Activated T-cell treated with anti-CD3 and anti-CD28 coated beads, Interleukin-2, amount 50 U/mL, for 72 hours (primary cell): ENCODE measurements at regions not wholly inside any gene's neighbourhood (a gene's known extent, or its start where the extent isn't known, plus 50 kb on each side); places are given as distances from the start of the nearest gene placed in this dataset.
"Not testable (repeated sequence)": the region's sequence is repeated elsewhere in the genome, so short reads cannot be mapped to it uniquely, and the experiment has no call there.

Experiments
- ATAC-seq, 2 donors: fragments of 150-1000 bp; cut with Tn5 transposase; replicated peaks in 1 of 2; 2 replicates each; pipeline ENCODE4 v1.10.0; 2021; ENCODE audit warnings: moderate library complexity in 2 of 2, mild to moderate bottlenecking in 1 of 2
- DNase-seq, 2 donors: peaks; one replicate each; pipeline ENCODE4 v3.0.0; 2021 to 2022; ENCODE audit warnings: mixed read lengths in 1 of 2
- H3K27ac Mint-ChIP-seq: one replicate; pipeline ENCODE4 v1.8.0; 2022; ENCODE audit warnings: mild to moderate bottlenecking, moderate library complexity, mixed read lengths
- H3K27me3 Mint-ChIP-seq: one replicate; pipeline ENCODE4 v1.8.0; 2022; ENCODE audit warnings: low read depth, mixed read lengths
- H3K36me3 Mint-ChIP-seq, 2 donors: one replicate each; pipeline ENCODE4 v1.8.0; 2022; ENCODE audit warnings: mixed read lengths in 2 of 2, mild to moderate bottlenecking in 1 of 2; ENCODE audit not compliant: insufficient read depth in 2 of 2
- H3K4me1 Mint-ChIP-seq: one replicate; pipeline ENCODE4 v1.8.0; 2022; ENCODE audit warnings: low read depth, mixed read lengths
- H3K4me3 Mint-ChIP-seq, 2 donors: one replicate each; pipeline ENCODE4 v1.8.0; 2022; ENCODE audit warnings: mild to moderate bottlenecking in 2 of 2, mixed read lengths in 2 of 2, moderate library complexity in 2 of 2
- H3K9me3 Mint-ChIP-seq, 2 donors: one replicate each; pipeline ENCODE4 v1.8.0; 2022; ENCODE audit warnings: mixed read lengths in 2 of 2

DNA sequence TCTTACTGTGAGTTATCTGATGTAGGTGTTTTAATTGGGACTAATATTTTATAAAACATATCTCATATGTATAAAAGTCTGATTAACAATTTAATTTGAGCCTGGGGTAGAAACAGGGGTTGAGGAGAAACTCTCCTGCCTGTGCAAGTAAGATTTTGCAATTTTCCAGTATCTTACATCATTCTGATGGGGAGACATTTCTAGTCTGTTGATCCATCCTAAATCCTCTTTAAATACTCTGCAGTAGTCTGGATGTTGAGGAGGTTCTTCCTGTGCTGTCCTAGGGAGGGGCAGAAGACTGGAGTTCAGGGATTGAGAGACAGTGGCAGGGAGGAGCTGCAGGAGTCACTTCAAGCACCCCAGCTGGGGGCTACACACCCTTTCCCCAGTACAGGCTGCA lies 287.8 kb downstream of the ADGRD1 start:
- DNase-seq (no peak), ATAC-seq (no peak)
- H3K36me3 Mint-ChIP-seq, result peaks cover 0 to 3% of the 10 kb centered on the region in 2 donors
- H3K9me3 Mint-ChIP-seq, result peaks cover 2 to 4% of the 10 kb centered on the region in 2 donors
- no peaks in the 10 kb centered on the region for H3K27me3 Mint-ChIP-seq
- no peak overlapping the region for H3K27ac Mint-ChIP-seq
- no peak overlapping the region for H3K4me3 Mint-ChIP-seq
- H3K4me1 Mint-ChIP-seq, result peaks cover 16% of the 10 kb centered on the region

DNA sequence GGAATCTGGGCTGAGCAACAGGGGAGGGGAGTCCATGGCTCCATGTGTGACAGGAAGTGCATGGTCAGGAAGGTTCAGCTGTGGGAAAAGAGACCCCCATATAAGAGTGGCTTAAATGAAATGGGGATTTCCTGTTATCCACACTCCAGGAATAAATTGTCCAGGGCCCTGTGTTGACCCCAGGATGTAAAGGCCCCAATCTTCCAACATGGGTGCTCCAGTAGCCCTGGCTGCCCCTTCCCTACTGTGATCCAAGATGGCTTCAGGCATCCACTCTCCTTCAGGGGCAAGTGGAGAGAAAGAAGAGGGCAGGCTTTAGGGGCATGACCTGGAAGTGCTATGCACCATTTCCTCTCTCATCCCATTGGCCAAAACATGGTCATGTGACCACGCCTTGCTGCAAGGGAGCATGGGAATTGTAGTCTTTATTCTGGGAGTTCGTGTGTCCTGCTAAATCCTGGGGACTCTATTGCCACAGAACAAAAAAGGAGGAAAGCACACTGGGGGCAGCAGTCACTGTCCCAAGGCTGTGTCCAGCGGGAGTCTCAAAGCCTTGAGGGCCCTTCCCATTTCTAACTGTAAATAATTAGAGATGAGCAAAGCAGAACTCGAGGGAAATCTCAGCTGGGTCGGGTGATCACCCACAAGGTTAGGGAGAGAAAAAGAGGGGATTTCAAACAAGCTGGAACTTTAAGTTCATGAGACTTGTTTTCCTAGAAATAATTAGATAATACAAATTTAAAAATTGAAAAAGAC lies 289.2 kb downstream of the ADGRD1 start:
- H3K36me3 Mint-ChIP-seq, result peaks cover 0 to 3% of the 10 kb centered on the region in 2 donors
- no peak overlapping the region for H3K27ac Mint-ChIP-seq
- peaks cover 2 to 4% of the 10 kb centered on the region in 2 donors for H3K9me3 Mint-ChIP-seq
- DNase-seq (peak; percentile 33 to 50), ATAC-seq (peak; percentile 52 to 64)
- H3K27me3 Mint-ChIP-seq, result peaks cover 2% of the 10 kb centered on the region
- peak overlapping the region in 1 of 2 donors; percentile 34 for H3K4me3 Mint-ChIP-seq
- peaks cover 16% of the 10 kb centered on the region for H3K4me1 Mint-ChIP-seq

DNA sequence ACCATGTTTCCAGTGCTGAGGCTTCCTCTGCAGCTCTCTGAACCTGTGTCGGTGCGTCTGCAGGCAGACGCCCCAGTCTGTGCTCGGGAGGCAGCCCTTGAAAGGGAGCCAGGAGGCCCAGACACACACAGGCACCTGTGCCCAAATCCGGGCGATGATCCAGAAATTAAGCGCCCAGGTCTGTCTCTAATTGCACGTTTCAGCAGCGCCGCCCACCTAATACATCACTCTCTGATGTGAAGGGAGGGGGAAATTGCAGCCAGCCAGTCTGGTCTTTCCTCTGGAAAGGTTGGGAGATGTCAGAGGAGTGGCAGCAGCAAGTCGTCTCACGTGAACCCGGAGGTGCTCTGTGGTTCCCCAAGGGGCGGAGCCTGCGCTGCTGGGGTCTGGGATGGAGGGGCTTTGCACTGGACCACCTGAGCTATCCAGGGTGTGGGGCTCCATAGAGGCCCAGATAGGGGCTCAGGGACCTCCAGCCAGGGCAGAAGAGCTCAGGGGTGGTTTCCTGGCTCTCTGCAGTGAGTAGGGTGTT lies 290.5 kb downstream of the ADGRD1 start:
- H3K9me3 Mint-ChIP-seq, H3K4me3 Mint-ChIP-seq, H3K4me1 Mint-ChIP-seq, H3K27me3 Mint-ChIP-seq, H3K27ac Mint-ChIP-seq, H3K36me3 Mint-ChIP-seq, ATAC-seq, DNase-seq: not testable (repeated sequence)

DNA sequence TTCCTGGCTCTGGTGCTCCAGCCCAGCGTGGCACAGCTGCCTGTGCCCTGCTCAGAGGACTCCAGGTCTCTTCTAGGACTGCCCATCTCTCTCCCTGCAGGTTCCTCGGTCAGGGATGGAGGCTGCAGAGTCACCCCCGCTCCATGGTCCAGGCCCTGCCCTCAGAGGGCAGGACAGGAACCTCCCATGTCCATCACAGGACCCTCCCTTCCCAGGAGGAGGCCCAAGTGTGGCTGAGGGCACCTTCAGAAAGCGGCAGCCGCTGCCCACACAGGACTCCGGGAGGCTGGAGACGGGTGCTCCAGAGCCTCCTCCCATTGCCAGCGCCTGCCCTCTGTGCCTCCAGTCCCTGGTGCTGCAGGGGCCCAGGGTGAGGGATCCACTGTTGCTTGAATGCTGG lies 291.5 kb downstream of the ADGRD1 start:
- H3K36me3 Mint-ChIP-seq, H3K27me3 Mint-ChIP-seq, DNase-seq, ATAC-seq, H3K27ac Mint-ChIP-seq, H3K9me3 Mint-ChIP-seq, H3K4me1 Mint-ChIP-seq, H3K4me3 Mint-ChIP-seq: not testable (repeated sequence)

DNA sequence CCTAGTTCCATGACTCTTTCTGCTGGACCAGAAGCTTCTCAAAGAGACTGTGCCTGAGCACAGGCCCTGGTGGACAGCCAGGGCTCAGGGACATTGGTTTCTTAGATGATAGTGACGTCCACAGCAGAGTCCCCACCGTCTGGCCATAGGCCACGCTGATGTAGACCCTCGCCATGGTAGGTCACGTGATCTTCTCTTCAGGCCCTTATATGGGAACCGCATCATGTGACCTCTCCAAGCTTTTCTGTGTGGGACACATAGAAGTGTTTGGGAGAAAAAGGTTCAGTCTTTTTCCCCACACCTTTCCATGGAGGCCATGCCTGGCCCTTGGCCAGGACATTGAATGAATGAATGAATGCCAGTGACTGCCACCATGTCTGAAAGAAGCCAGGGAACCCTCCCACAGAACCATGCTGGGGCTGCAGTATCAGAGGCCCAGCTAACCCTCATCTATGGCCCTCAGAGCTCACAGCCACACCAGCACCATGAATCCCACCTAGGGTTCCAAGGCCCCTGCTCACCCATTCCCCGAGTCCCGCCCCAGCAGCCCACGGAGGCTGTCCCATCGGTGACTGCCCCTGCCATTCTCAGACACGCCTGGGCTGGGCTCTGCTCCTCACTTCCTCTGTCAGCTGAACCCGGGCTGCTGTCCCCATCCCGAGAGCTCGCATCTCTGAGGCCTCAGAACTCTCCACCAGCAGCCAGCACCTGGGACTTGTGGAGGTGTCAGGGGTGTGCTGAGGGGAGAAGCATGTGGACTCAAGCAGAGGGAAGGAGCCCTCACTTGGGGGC lies 292.1 kb downstream of the ADGRD1 start:
- peaks cover 8% of the 10 kb centered on the region for H3K27me3 Mint-ChIP-seq
- no peak overlapping the region for H3K4me3 Mint-ChIP-seq
- H3K27ac Mint-ChIP-seq, result no peak overlapping the region
- no peaks in the 10 kb centered on the region for H3K4me1 Mint-ChIP-seq
- no peak for ATAC-seq
- DNase-seq, result no peak
- peaks cover 2 to 4% of the 10 kb centered on the region in 2 donors for H3K9me3 Mint-ChIP-seq
- peaks cover 0 to 3% of the 10 kb centered on the region in 2 donors for H3K36me3 Mint-ChIP-seq

DNA sequence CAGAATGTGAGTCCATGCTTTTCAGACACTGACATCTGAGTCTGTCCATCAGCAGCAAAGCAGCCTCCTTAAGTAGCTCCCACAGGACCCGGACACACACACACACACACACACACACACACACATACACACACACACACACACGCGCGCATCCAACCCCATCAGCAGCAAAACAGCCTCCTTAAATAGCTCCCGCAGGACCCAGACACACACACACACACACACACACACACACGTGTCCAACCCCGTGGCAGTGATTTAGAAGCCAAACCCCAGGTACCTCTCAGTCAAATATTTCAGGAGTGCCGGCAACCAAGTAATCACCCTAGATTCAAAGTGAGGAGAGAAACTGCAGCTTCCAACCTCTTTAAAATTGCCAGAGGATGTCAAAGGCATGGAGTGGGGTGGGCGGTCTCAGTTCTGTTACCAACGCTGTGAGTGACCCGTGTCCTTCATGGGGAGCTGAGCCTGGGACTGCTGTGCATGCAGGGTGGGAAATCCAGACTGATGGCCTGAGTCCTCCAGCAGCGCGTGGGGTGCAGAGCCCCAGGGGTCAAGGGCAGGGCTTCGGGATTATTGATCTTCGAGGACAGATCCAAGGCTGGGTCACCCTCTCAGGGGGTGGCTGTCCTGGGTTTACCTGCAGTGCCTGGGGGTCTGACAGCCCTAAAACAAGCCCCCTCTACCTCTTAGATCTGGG lies 293.5 kb downstream of the ADGRD1 start:
- H3K4me1 Mint-ChIP-seq, H3K4me3 Mint-ChIP-seq, H3K9me3 Mint-ChIP-seq, DNase-seq, H3K36me3 Mint-ChIP-seq, H3K27ac Mint-ChIP-seq, H3K27me3 Mint-ChIP-seq, ATAC-seq: not testable (repeated sequence)

DNA sequence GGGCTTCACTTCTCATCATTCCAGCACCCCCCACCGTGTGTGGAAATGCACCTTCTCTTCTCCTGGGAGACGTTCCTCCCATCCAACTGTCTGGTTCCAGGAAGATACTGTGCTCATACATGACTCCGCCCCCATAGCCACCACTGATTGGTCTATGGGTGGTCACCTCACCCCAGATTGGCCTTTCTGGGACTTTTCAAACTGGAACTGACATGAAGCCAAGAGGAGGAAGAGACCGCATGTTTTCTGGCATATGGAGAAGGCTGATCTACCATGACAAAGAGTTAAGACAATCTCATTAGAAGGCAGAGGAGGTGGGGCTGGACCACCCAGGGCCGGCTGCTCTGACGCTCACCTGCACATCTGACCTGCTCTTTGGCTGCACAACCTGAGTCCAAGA lies 294.2 kb downstream of the ADGRD1 start:
- not testable (repeated sequence) for H3K27me3 Mint-ChIP-seq, H3K4me1 Mint-ChIP-seq, ATAC-seq, H3K9me3 Mint-ChIP-seq, H3K27ac Mint-ChIP-seq, DNase-seq, H3K36me3 Mint-ChIP-seq, H3K4me3 Mint-ChIP-seq

DNA sequence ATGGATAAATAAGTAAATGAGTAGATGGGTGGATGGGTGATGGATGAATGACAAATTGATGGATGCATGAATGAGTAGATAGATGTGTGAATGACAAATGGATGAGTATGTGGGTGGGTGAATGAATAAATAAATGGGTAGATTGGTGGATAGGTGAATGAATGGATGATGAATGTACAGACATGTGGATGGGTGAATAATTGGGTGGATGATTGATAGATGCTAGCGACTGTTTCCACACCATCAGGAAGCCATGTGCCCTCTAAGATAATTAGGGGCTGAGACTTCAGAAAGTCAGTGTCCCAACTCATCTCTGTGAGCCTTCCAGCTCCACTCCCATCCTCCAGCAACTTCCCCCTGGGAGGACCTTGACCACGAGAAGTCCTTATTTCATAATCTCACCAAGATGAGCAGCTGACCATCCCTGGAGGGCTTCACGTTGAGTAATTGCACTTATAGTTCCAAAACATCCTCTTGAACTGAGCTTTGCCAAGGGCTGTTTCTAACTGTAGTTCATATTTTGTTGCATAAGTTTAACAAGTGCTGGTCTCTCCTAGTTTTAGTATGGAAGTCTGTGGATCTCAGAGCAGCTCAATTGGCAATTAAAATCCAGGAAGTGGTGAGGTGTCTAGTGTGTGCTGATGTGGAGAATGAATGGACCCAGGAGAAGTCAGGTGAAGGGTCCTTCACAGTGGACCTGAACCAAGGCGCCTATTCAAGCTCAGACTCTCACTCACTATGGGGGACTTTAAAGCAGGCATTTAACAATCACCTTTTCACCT lies 295.7 kb downstream of the ADGRD1 start:
- DNase-seq, result no peak
- Mint-ChIP-seq H3K36me3 (no peaks in the 10 kb centered on the region), H3K9me3 (no peaks in the 10 kb centered on the region), H3K4me1 (peaks cover 3% of the 10 kb centered on the region), H3K27me3 (peaks cover 8% of the 10 kb centered on the region), H3K4me3 (no peak overlapping the region), H3K27ac (no peak overlapping the region)
- ATAC-seq, result no peak

DNA sequence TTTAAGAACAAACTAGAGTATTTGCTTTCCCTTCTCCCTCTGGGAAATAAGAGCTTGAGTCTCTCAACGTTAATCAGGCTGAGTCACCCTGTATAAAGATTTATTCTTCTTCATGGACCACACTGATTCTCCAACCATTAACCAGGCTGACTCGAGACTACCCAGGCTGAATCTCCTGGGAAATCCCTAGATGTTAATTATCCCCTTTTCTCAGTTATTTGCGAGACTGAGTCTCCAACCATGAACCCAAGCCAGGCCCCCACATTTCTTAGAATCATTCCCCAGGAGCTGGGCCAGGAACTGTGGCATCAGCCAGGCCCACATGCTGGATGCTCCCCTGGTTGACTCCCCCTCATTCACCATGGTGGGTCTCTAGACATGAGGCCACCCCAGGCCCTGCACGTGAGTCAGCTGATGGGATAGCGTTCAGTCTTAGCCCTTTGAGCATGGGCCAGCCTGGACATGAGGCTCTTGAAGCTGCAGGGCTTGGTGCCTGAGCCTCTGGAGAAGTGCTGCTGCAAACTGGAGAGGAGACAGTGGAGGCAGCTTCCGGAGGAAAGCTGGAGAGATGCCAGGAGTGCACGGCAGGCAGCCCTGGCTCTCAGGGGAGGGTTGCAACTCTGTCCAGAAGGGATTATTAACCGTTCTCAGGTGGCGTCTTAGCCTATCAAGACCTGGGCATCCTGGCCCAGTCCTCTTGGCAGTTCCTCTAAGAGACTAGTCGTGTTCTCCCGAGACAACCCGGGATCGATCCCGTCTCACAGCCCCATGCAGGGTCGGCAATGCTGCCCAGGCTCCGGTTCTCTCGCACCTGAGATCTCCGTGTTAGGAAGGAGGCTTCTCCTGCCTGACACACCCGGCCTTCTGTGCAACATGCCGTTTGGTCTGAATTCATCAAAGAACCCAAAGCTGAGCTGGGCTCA lies 296.6 kb downstream of the ADGRD1 start:
- H3K27me3 Mint-ChIP-seq, result peaks cover 8% of the 10 kb centered on the region
- H3K9me3 Mint-ChIP-seq, result no peaks in the 10 kb centered on the region
- DNase-seq (no peak), ATAC-seq (no peak)
- H3K4me1 Mint-ChIP-seq, result peaks cover 5% of the 10 kb centered on the region
- H3K27ac Mint-ChIP-seq, result no peak overlapping the region
- no peak overlapping the region for H3K4me3 Mint-ChIP-seq
- H3K36me3 Mint-ChIP-seq, result no peaks in the 10 kb centered on the region

DNA sequence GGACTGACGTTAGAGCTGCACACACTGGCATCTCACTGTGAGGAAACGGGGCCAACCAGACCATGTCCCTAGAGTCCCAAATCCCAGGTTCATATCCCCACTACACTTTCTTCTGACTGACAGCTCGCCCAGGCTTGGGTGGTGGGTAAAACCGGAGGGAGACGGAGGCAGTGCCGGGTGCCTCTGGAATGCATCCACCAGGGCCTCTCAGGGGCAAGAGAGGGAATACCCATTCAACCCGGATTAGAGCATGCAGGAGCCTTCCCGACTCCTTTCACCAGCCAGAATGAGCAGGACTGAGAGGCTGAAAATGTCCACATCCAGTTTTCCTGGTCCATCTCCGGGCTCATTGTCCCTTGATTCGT lies 297.2 kb downstream of the ADGRD1 start:
- no peaks in the 10 kb centered on the region for H3K36me3 Mint-ChIP-seq
- ATAC-seq (no peak), DNase-seq (no peak)
- H3K4me3 Mint-ChIP-seq, result no peak overlapping the region
- H3K27me3 Mint-ChIP-seq, result peaks cover 8% of the 10 kb centered on the region
- H3K4me1 Mint-ChIP-seq, result peaks cover 5% of the 10 kb centered on the region
- no peaks in the 10 kb centered on the region for H3K9me3 Mint-ChIP-seq
- no peak overlapping the region for H3K27ac Mint-ChIP-seq

DNA sequence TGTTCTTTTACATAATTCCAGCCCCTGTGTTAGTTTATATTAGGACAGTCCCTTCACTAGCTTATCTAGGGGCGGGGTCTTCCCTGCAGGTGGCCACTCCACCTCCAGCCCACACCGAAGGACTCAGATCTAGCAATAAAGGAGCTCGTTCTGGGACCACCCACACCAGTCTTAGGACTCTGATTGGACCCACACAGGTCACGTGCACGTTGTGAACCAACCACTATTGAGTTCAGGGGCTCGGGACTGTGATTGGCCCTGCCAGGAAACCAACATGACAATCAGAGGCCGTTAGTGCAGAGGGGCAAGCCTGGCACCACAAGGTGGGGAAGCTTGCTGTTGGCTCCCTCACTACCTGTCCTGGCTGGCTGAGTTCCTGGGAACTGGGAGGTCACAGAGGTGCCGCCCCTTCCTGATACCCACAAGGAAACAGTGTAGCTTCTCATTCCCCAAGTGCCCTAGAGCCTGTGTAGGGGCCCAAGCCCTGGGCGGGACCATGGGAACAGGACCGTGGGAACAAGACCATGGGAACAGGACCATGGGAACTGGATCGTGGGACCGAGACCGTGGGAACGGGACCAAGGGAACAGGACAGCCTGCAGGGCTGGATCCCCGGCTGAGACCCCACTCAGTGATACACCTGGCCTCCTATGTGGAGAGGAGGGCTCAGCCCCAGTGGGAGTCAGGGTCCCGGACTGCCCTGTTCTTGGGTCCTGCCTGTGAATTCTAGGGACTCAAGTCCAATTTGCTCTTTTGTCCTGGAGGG lies 297.8 kb downstream of the ADGRD1 start:
- Mint-ChIP-seq H3K27me3 (peaks cover 8% of the 10 kb centered on the region), H3K4me3 (no peak overlapping the region), H3K36me3 (no peaks in the 10 kb centered on the region), H3K27ac (no peak overlapping the region), H3K4me1 (peaks cover 5% of the 10 kb centered on the region), H3K9me3 (no peaks in the 10 kb centered on the region)
- no peak for ATAC-seq
- DNase-seq, result no peak
